ENCODE measurements at regions not wholly inside any gene's neighbourhood (a gene's known extent, or its start where the extent isn't known, plus 50 kb on each side); places are given as distances from the start of the nearest gene placed in this dataset.

GRCh38 chrX:81489987-81490386 is 288.1 kb downstream of the SH3BGRL start:
- DNase-seq (ENCODE audit: low spot score, unreplicated experiment): no peak
- H3K27ac Mint-ChIP-seq: no peak overlapping the region
- TF ChIP-seq, protein P1, sequence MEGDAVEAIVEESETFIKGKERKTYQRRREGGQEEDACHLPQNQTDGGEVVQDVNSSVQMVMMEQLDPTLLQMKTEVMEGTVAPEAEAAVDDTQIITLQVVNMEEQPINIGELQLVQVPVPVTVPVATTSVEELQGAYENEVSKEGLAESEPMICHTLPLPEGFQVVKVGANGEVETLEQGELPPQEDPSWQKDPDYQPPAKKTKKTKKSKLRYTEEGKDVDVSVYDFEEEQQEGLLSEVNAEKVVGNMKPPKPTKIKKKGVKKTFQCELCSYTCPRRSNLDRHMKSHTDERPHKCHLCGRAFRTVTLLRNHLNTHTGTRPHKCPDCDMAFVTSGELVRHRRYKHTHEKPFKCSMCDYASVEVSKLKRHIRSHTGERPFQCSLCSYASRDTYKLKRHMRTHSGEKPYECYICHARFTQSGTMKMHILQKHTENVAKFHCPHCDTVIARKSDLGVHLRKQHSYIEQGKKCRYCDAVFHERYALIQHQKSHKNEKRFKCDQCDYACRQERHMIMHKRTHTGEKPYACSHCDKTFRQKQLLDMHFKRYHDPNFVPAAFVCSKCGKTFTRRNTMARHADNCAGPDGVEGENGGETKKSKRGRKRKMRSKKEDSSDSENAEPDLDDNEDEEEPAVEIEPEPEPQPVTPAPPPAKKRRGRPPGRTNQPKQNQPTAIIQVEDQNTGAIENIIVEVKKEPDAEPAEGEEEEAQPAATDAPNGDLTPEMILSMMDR (IDR thresholded peaks at IDR 0.05; ENCODE audit: unreplicated experiment): peak; percentile 17
- no peaks in the 10 kb centered on the region for H3K4me1 Mint-ChIP-seq (ENCODE audit: low read depth)
- peaks cover 2% of the 10 kb centered on the region for H3K36me3 Mint-ChIP-seq (ENCODE audit: insufficient read depth)
- H3K27me3 Mint-ChIP-seq: no peaks in the 10 kb centered on the region
- H3K9me3 Mint-ChIP-seq (ENCODE audit: low read depth): peaks cover 53% of the 10 kb centered on the region
- no peak overlapping the region for H3K4me3 Mint-ChIP-seq (ENCODE audit: low read depth)

DNA sequence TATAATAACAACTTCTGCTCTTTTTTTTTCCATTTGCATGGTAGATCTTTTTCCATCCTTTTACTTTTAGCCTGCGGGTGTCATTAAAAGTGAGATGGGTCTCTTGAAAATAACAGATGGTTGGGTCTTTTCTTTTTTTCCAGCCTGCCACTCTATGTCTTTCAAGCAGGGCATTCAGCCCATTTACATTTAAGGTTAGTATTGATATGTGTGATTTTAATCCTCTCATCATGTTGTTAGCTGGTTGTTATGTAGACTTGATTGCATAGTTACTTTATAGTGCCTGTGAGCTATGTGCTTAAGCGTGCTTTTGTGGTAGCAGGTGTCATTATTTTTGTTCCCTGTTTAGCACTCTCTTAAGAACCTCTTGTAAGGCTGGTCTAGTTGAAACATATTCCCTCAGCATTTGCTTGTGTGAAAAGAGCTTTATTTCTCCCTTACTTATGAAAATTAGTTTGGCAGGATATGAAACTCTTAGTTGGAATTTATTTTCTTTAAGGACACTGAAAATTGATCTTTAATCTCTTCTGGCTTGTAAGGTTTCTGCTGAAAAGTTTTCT is 326.1 kb downstream of the SH3BGRL start:
- TF ChIP-seq, protein P1 (IDR thresholded peaks at IDR 0.05; ENCODE audit: unreplicated experiment): no peak
- H3K27me3 Mint-ChIP-seq: no peaks in the 10 kb centered on the region
- H3K9me3 Mint-ChIP-seq (ENCODE audit: low read depth): peaks cover 79% of the 10 kb centered on the region
- no peak overlapping the region for H3K27ac Mint-ChIP-seq
- no peak overlapping the region for H3K4me3 Mint-ChIP-seq (ENCODE audit: low read depth)
- no peak for DNase-seq (ENCODE audit: low spot score, unreplicated experiment)
- H3K4me1 Mint-ChIP-seq (ENCODE audit: low read depth): no peaks in the 10 kb centered on the region
- peaks cover 1% of the 10 kb centered on the region for H3K36me3 Mint-ChIP-seq (ENCODE audit: insufficient read depth)

GRCh38 chrX:81537723-81538122 is 335.8 kb downstream of the SH3BGRL start:
- Mint-ChIP-seq H3K4me1 (ENCODE audit: low read depth) (no peaks in the 10 kb centered on the region), H3K27me3 (no peaks in the 10 kb centered on the region), H3K4me3 (ENCODE audit: low read depth) (no peak overlapping the region), H3K27ac (no peak overlapping the region), H3K36me3 (ENCODE audit: insufficient read depth) (no peaks in the 10 kb centered on the region), H3K9me3 (ENCODE audit: low read depth) (peaks cover 54% of the 10 kb centered on the region)
- no peak for DNase-seq (ENCODE audit: low spot score, unreplicated experiment)
- TF ChIP-seq, protein P1 (IDR thresholded peaks at IDR 0.05; ENCODE audit: unreplicated experiment): no peak

GRCh38 chrX:81542255-81542654 is 340.4 kb downstream of the SH3BGRL start:
- Mint-ChIP-seq H3K9me3 (ENCODE audit: low read depth) (peaks cover 46% of the 10 kb centered on the region), H3K36me3 (ENCODE audit: insufficient read depth) (no peaks in the 10 kb centered on the region), H3K27ac (no peak overlapping the region), H3K4me1 (ENCODE audit: low read depth) (no peaks in the 10 kb centered on the region), H3K4me3 (ENCODE audit: low read depth) (no peak overlapping the region), H3K27me3 (no peaks in the 10 kb centered on the region)
- TF ChIP-seq, protein P1 (IDR thresholded peaks at IDR 0.05; ENCODE audit: unreplicated experiment): no peak
- DNase-seq (ENCODE audit: low spot score, unreplicated experiment): no peak

DNA sequence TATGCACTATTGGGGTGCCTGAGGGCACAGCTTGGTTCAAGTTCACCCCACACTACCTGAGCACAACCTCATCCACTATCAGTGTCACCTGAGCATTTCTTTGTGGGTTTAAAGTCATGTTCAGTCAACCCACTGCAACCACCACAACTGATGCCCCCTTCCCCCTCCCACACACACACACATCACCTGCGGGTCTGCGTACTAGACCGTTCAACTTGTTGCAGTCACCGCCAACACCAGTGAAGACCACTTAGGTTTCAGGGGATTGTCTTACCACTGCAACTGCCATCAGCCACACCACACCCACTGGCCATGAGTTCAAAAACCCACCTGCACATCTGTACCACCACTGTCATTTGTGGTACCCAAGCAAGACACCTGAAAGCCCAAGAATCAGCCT is 355.0 kb downstream of the SH3BGRL start:
- Mint-ChIP-seq H3K27ac (no peak overlapping the region), H3K9me3 (ENCODE audit: low read depth) (peaks cover 51% of the 10 kb centered on the region), H3K27me3 (no peaks in the 10 kb centered on the region), H3K36me3 (ENCODE audit: insufficient read depth) (peaks cover 3% of the 10 kb centered on the region), H3K4me3 (ENCODE audit: low read depth) (no peak overlapping the region), H3K4me1 (ENCODE audit: low read depth) (no peaks in the 10 kb centered on the region)
- TF ChIP-seq, protein P1 (IDR thresholded peaks at IDR 0.05; ENCODE audit: unreplicated experiment): no peak
- DNase-seq (ENCODE audit: low spot score, unreplicated experiment): no peak

Data from progenitor cell of endocrine pancreas (in vitro differentiated cells).